ENCODE measurements at regions not wholly inside any gene's neighbourhood (a gene's known extent, or its start where the extent isn't known, plus 50 kb on each side); places are given as distances from the start of the nearest gene placed in this dataset.
A peak's percentile ranks its signal among the peaks of the same experiment; 100 is the strongest.
"Not testable (repeated sequence)": the region's sequence is repeated elsewhere in the genome, so short reads cannot be mapped to it uniquely, and the experiment has no call there.

- ATAC-seq: no peak
- no peak for DNase-seq (ENCODE audit: low spot score)
These were observed 83.6 kb upstream of the DLX6 start for GRCh38 chr7:96921771-96922170.

- not testable (repeated sequence) for DNase-seq (ENCODE audit: low spot score); ATAC-seq
These were observed 82.0 kb upstream of the DLX6 start for GRCh38 chr7:96923345-96923744.

GRCh38 chr7:96927131-96927530, 78.2 kb upstream of the DLX6 start:
- DNase-seq (ENCODE audit: low spot score): no peak
- no peak for ATAC-seq

- ATAC-seq (no peak), DNase-seq (ENCODE audit: low spot score) (no peak)
These were observed 76.4 kb upstream of the DLX6 start for GRCh38 chr7:96928965-96929364.

DNA sequence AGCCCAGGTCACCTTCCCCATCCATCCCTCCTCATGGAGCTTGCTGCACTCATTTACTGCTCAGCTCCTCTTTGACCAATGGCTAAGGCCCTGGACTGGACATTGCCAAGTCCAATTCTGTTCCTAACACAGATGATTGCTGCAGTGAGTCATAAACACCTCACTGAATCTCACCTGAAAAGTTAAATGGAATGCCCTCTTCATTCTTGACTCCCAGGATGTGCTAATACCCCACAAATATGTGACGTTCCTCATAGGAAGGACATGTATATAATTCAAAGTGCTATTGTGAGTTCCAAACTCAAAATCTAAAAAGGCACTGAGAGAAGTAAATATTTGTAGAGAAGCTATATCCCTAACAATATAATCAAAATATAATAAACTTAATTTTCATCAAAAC, 73.5 kb upstream of the DLX6 start:
- no peak for ATAC-seq

GRCh38 chr7:96933067-96933645, 72.2 kb upstream of the DLX6 start:
- no peak for DNase-seq (ENCODE audit: low spot score)
- no peak for ATAC-seq

More for the DNA sequence above, 73.5 kb upstream of the DLX6 start:
- DNase-seq (ENCODE audit: low spot score): no peak

- DNase-seq (ENCODE audit: low spot score): no peak
These were observed 68.7 kb upstream of the DLX6 start for GRCh38 chr7:96936621-96937020.

DNA sequence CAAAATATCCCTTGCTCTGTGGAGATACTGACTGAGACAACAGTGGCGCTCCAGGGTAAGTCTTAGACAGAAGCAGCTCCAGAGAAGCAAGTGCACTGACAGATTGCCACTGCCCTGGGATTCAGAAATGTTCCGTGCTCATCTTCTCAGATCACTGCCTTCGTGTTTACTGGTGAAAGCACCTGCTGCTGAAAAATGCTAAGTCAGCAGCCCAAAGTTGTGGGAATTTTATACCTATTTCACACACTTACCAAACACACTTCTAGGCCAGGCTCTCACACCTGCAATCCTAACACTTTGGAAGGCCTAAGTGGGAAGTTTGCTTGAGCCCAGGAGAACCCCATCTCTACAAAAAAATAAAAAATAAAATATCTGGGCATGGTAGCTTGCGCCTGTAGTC, 63.2 kb upstream of the DLX6 start:
- DNase-seq (ENCODE audit: low spot score): no peak
- no peak for ATAC-seq

More at GRCh38 chr7:96936621-96937020, 68.7 kb upstream of the DLX6 start:
- ATAC-seq: no peak

GRCh38 chr7:96949766-96950165, 55.6 kb upstream of the DLX6 start:
- DNase-seq (ENCODE audit: low spot score): peak; percentile 74
- ATAC-seq: peak; percentile 94

- DNase-seq (ENCODE audit: low spot score): no peak
These were observed 52.4 kb upstream of the DLX6 start for GRCh38 chr7:96952974-96953391.

DNA sequence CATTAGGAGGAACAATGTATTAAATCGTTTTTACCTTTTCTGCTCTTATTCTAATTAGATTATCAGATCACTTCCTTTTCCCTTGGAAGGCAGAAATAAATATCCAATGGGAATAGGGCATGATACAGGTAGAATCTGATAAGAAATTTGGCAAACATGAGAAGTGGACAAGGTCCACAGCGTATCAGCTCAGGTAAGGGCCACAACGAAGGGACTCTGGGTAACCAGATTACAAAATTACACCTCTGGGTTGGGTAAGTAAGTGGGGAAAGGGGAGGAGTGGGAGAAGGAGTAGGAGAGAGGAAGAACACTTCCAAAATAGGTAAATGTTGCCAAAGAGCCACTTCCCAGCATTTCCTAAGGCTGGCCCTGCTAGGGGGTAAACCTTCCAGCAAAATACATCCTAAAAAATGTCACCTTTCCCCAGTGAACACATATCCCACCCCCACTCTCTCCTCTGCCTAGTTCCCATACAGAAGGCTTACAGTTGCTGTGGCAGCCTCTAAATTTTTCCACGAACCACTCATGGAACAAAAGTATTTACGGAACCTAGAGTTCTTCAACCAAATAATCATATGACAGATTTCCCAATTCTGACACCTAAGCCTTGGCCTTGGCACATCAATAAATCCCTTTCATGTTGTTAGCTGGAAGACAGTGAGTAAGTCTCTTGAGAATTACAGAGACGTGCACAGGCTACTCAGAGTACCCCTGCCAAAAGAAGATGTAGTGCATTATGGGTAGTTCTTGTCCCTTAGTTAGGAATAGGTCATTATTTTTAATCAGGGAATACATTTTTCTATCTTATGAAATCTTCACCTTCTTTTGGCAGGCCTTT, 51.5 kb upstream of the DLX6 start:
- peak; percentile 50 for DNase-seq (ENCODE audit: low spot score)

More at GRCh38 chr7:96952974-96953391, 52.4 kb upstream of the DLX6 start:
- no peak for ATAC-seq

More for the DNA sequence above, 51.5 kb upstream of the DLX6 start:
- peak; percentile 71 for ATAC-seq
